ENCODE measurements at regions not wholly inside any gene's neighbourhood (a gene's known extent, or its start where the extent isn't known, plus 50 kb on each side); places are given as distances from the start of the nearest gene placed in this dataset.

DNA sequence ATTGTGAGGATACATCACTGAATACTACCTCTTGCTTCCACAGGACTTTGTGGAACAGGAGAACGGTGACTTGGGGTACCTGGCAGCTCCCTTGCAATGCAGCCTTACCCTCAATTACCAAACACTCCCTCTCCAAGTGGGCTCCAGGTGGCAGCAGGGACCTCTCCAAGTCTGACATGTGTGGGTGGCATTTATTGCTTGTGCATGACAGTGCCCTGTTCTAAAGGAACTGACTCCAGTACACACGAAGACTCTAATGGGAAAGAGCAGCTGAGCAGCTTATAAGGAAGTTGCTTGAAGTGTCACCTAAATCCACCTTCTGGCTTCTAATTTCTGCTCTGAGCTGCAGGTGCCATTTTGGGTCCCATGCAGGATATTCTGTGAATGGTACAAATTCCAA lies 174.1 kb upstream of the SLCO3A1 start:
- WGBS, 2 experiments (ENCODE audit: low coverage in 1 of 2, low lambda C conversion rate in 2 of 2, missing lambda C conversion rate in 2 of 2), result 3 to 10% methylated on average over 2 of the region's 2 CpGs
- in situ Hi-C loops (cut with MboI), result no loop called here
- Histone ChIP-seq H3K4me2 (ENCODE audit: unreplicated experiment) (no peak overlapping the region), H3K27ac (no peak overlapping the region), H3K79me2 (ENCODE audit: insufficient read depth) (no peaks in the 10 kb centered on the region), H3K36me3 (ENCODE audit: low read depth) (no peaks in the 10 kb centered on the region), H3K9me3 (ENCODE audit: low read depth) (no peaks in the 10 kb centered on the region), H3F3A (ENCODE audit: insufficient read depth) (no peaks in the 10 kb centered on the region), H3K9ac (no peak overlapping the region), H3K4me3 (no peak overlapping the region), H3K4me1 (ENCODE audit: insufficient read depth) (no peaks in the 10 kb centered on the region), H3K27me3 (replicated peaks; ENCODE audit: insufficient read depth) (no peaks in the 10 kb centered on the region), H4K20me1 (ENCODE audit: insufficient read depth) (no peaks in the 10 kb centered on the region), H2AFZ (no peak overlapping the region), H3K9me2 (ENCODE audit: insufficient read depth) (no peaks in the 10 kb centered on the region)
- TF ChIP-seq EZH2phosphoT487 (IDR thresholded peaks at IDR 0.05; ENCODE audit: insufficient read depth, low read depth) (no peak), EZH2 (IDR thresholded peaks at IDR 0.05; ENCODE audit: insufficient read depth, poor library complexity, severe bottlenecking) (no peak)
- no peak for DNase-seq

DNA sequence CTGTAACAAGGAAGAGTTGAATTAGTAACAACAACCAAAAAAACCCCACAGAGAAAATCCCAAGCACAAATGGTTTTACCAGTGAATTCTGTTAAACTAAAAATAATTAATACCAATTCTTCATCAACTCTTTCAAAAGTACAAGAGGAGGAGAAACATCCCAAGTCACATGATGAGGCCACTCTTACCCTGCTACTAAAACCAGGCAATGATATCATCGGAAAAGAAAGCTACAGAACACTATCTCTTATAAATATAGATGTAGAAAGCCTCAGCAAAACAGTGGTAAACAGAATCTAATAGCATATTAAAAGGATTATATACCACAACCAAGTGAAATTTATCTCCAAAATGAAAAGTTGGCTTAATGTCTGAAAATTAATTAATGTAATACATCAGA lies 168.1 kb upstream of the SLCO3A1 start:
- no peaks in the 10 kb centered on the region for H3K4me1 ChIP-seq (ENCODE audit: insufficient read depth)
- no peaks in the 10 kb centered on the region for H3K36me3 ChIP-seq (ENCODE audit: low read depth)
- no peak overlapping the region for H2AFZ ChIP-seq
- H3K9me2 ChIP-seq (ENCODE audit: insufficient read depth), result no peaks in the 10 kb centered on the region
- H3F3A ChIP-seq (ENCODE audit: insufficient read depth), result no peaks in the 10 kb centered on the region
- H4K20me1 ChIP-seq (ENCODE audit: insufficient read depth), result no peaks in the 10 kb centered on the region
- in situ Hi-C loops (cut with MboI), result no loop called here
- 31 to 40% methylated on average over 1 of the region's 1 CpG for WGBS, 2 experiments (ENCODE audit: low coverage in 1 of 2, low lambda C conversion rate in 2 of 2, missing lambda C conversion rate in 2 of 2)
- H3K4me2 ChIP-seq (ENCODE audit: unreplicated experiment), result no peak overlapping the region
- no peak for DNase-seq
- H3K4me3 ChIP-seq, result no peak overlapping the region
- no peak overlapping the region for H3K9ac ChIP-seq
- no peaks in the 10 kb centered on the region for H3K79me2 ChIP-seq (ENCODE audit: insufficient read depth)
- no peaks in the 10 kb centered on the region for H3K9me3 ChIP-seq (ENCODE audit: low read depth)
- no peaks in the 10 kb centered on the region for H3K27me3 ChIP-seq (replicated peaks; ENCODE audit: insufficient read depth)
- H3K27ac ChIP-seq, result no peak overlapping the region
- no peak for TF ChIP-seq EZH2 (IDR thresholded peaks at IDR 0.05; ENCODE audit: insufficient read depth, poor library complexity, severe bottlenecking)
- no peak for TF ChIP-seq EZH2phosphoT487 (IDR thresholded peaks at IDR 0.05; ENCODE audit: insufficient read depth, low read depth)

DNA sequence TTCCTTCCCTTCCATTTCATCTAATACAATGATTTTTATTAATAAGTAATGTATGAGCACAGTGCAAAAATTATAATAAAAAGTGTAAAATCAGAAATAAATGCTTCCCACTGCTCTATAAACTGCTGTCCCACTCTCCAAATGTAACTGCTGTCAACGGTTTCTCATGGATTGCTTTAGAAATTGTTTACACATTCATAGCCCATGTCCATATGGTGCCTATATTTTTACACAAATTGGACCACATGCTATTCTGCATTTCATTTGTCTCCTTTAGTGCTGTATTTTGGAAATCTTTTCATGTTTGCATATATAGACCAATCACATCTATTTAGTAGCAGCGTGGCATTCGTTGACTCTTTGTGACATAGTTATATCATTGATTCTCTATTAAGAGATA lies 164.7 kb upstream of the SLCO3A1 start:
- no peaks in the 10 kb centered on the region for H3K9me3 ChIP-seq (ENCODE audit: low read depth)
- H3K79me2 ChIP-seq (ENCODE audit: insufficient read depth), result no peaks in the 10 kb centered on the region
- H3K4me2 ChIP-seq (ENCODE audit: unreplicated experiment), result no peak overlapping the region
- no peaks in the 10 kb centered on the region for H3K9me2 ChIP-seq (ENCODE audit: insufficient read depth)
- TF ChIP-seq EZH2phosphoT487 (IDR thresholded peaks at IDR 0.05; ENCODE audit: insufficient read depth, low read depth) (no peak), EZH2 (IDR thresholded peaks at IDR 0.05; ENCODE audit: insufficient read depth, poor library complexity, severe bottlenecking) (no peak)
- DNase-seq, result no peak
- H3K4me1 ChIP-seq (ENCODE audit: insufficient read depth), result peaks cover 2% of the 10 kb centered on the region; the same call in 1 of the 2 replicates
- H3K27ac ChIP-seq, result no peak overlapping the region
- in situ Hi-C loops (cut with MboI), result no loop called here
- no peak overlapping the region for H3K4me3 ChIP-seq
- no peaks in the 10 kb centered on the region for H3K36me3 ChIP-seq (ENCODE audit: low read depth)
- H4K20me1 ChIP-seq (ENCODE audit: insufficient read depth), result no peaks in the 10 kb centered on the region
- no peak overlapping the region for H3K9ac ChIP-seq
- no peaks in the 10 kb centered on the region for H3K27me3 ChIP-seq (replicated peaks; ENCODE audit: insufficient read depth)
- H2AFZ ChIP-seq, result no peak overlapping the region
- WGBS, 2 experiments (ENCODE audit: low coverage in 1 of 2, low lambda C conversion rate in 2 of 2, missing lambda C conversion rate in 2 of 2), result 53 to 68% methylated on average over 3 of the region's 3 CpGs
- H3F3A ChIP-seq (ENCODE audit: insufficient read depth), result peaks cover 6% of the 10 kb centered on the region; the same call in 1 of the 2 replicates

DNA sequence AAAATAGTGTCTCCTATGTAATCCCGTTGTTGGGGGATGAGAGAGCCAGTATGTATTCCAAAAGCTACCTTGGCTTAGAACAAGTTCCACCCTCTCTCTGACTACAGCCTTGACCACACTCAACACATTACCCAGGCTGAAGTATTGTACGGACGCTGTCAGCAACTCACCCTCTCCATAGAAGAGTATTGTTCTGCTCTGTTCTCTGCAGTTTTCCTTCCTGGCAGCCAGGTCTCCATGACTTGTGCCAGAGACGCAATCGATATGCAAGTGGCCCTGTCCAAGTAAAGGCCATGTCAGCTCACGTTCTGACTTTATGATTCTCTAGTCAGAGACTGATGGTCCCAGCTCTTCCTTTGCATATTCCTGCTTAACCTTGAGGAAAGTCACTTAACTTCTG lies 164.1 kb upstream of the SLCO3A1 start:
- H3K79me2 ChIP-seq (ENCODE audit: insufficient read depth), result no peaks in the 10 kb centered on the region
- no peak overlapping the region for H3K4me3 ChIP-seq
- in situ Hi-C loops (cut with MboI), result no loop called here
- H3K36me3 ChIP-seq (ENCODE audit: low read depth), result no peaks in the 10 kb centered on the region
- no peaks in the 10 kb centered on the region for H3K27me3 ChIP-seq (replicated peaks; ENCODE audit: insufficient read depth)
- no peaks in the 10 kb centered on the region for H3K9me3 ChIP-seq (ENCODE audit: low read depth)
- peaks cover 8% of the 10 kb centered on the region; the same call in 1 of the 2 replicates for H3K4me1 ChIP-seq (ENCODE audit: insufficient read depth)
- H2AFZ ChIP-seq, result no peak overlapping the region
- H3K4me2 ChIP-seq (ENCODE audit: unreplicated experiment), result no peak overlapping the region
- H3K27ac ChIP-seq, result no peak overlapping the region
- no peaks in the 10 kb centered on the region for H3K9me2 ChIP-seq (ENCODE audit: insufficient read depth)
- H3F3A ChIP-seq (ENCODE audit: insufficient read depth), result peaks cover 12% of the 10 kb centered on the region; the same call in 1 of the 2 replicates
- no peak for DNase-seq
- H4K20me1 ChIP-seq (ENCODE audit: insufficient read depth), result no peaks in the 10 kb centered on the region
- H3K9ac ChIP-seq, result no peak overlapping the region
- WGBS, 2 experiments (ENCODE audit: low coverage in 1 of 2, low lambda C conversion rate in 2 of 2, missing lambda C conversion rate in 2 of 2), result 59 to 69% methylated on average over 6 of the region's 6 CpGs
- TF ChIP-seq EZH2 (IDR thresholded peaks at IDR 0.05; ENCODE audit: insufficient read depth, poor library complexity, severe bottlenecking), result no peak
- no peak for TF ChIP-seq EZH2phosphoT487 (IDR thresholded peaks at IDR 0.05; ENCODE audit: insufficient read depth, low read depth)

DNA sequence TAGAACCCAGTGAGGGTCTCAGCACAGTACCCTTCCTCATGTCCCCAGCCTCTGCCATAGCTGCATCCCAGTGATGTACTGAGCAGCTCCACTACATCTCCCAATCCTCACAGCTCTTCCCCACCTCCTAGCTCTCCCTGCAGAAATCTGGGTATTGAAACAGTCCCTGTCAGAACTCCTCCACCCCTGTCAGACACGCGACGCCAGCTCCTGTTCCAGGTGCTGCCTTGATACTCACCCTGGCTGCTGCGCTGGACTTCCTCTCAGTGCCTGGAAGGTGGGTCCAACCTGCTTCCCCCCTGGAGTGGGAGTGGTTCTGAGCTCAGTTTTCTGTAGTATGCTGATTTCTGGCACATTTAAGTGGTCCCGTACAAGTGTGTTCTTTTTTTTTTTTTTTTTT lies 160.9 kb upstream of the SLCO3A1 start:
- in situ Hi-C loops (cut with MboI), result no loop called here
- Histone ChIP-seq H3K9me3 (ENCODE audit: low read depth) (no peaks in the 10 kb centered on the region), H3K27me3 (replicated peaks; ENCODE audit: insufficient read depth) (no peaks in the 10 kb centered on the region), H3K79me2 (ENCODE audit: insufficient read depth) (no peaks in the 10 kb centered on the region), H3K4me2 (ENCODE audit: unreplicated experiment) (no peak overlapping the region), H3K27ac (no peak overlapping the region), H3K9ac (no peak overlapping the region), H3K36me3 (ENCODE audit: low read depth) (no peaks in the 10 kb centered on the region), H3F3A (ENCODE audit: insufficient read depth) (peaks cover 16% of the 10 kb centered on the region; the same call in 1 of the 2 replicates), H3K9me2 (ENCODE audit: insufficient read depth) (no peaks in the 10 kb centered on the region), H4K20me1 (ENCODE audit: insufficient read depth) (no peaks in the 10 kb centered on the region), H3K4me3 (no peak overlapping the region), H2AFZ (no peak overlapping the region), H3K4me1 (ENCODE audit: insufficient read depth) (peaks cover 11% of the 10 kb centered on the region; the same call in 1 of the 2 replicates)
- DNase-seq, result no peak
- TF ChIP-seq EZH2phosphoT487 (IDR thresholded peaks at IDR 0.05; ENCODE audit: insufficient read depth, low read depth) (no peak), EZH2 (IDR thresholded peaks at IDR 0.05; ENCODE audit: insufficient read depth, poor library complexity, severe bottlenecking) (no peak)
- WGBS, 2 experiments (ENCODE audit: low coverage in 1 of 2, low lambda C conversion rate in 2 of 2, missing lambda C conversion rate in 2 of 2), result 88 to 89% methylated on average over 5 of the region's 5 CpGs
